ENCODE measurements at regions not wholly inside any gene's neighbourhood (a gene's known extent, or its start where the extent isn't known, plus 50 kb on each side); places are given as distances from the start of the nearest gene placed in this dataset.

DNA sequence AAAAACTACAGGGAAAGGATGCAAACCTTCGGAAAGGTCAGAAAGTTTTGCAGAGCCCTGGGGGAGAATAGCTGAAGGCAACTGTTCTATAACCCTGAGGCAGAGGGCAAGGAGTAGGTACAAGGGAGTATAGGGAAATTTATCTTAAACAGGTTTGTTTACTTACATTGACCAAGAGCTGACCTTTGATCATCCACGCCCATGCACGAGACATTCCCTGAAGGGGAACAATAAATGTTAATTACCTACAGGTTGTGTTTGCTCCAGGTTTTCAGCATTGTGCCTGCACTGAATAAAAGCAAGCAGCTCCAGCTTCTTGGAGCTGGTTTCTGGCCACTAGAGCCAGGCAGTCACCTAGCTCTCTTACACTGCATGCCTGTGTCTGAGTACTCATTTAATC is 524.5 kb upstream of the TGFBR2 start:
- no peak for TF ChIP-seq EZH2 (IDR thresholded peaks at IDR 0.05; ENCODE audit: low read length)
- TF ChIP-seq, protein P1, sequence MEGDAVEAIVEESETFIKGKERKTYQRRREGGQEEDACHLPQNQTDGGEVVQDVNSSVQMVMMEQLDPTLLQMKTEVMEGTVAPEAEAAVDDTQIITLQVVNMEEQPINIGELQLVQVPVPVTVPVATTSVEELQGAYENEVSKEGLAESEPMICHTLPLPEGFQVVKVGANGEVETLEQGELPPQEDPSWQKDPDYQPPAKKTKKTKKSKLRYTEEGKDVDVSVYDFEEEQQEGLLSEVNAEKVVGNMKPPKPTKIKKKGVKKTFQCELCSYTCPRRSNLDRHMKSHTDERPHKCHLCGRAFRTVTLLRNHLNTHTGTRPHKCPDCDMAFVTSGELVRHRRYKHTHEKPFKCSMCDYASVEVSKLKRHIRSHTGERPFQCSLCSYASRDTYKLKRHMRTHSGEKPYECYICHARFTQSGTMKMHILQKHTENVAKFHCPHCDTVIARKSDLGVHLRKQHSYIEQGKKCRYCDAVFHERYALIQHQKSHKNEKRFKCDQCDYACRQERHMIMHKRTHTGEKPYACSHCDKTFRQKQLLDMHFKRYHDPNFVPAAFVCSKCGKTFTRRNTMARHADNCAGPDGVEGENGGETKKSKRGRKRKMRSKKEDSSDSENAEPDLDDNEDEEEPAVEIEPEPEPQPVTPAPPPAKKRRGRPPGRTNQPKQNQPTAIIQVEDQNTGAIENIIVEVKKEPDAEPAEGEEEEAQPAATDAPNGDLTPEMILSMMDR (optimal IDR thresholded peaks at IDR 0.05 in 1 of 3, IDR thresholded peaks at IDR 0.05 in 1 of 3, conservative IDR thresholded peaks at IDR 0.05 in 1 of 3; ENCODE audit: extremely low read depth in 1 of 3, insufficient read depth in 2 of 3, low read length in 3 of 3) = no peak
